HG02840 (cell line): ENCODE measurements at regions not wholly inside any gene's neighbourhood (a gene's known extent, or its start where the extent isn't known, plus 50 kb on each side); places are given as distances from the start of the nearest gene placed in this dataset.

Experiments
- ATAC-seq: cut with Tn5 transposase; IDR thresholded peaks from one replicate; pipeline ENCODE4 v1.9.1; 2021; ENCODE audit warnings: mild to moderate bottlenecking, moderate library complexity, moderate number of reproducible peaks; ENCODE audit not compliant: unreplicated experiment, low FRiP score

DNA sequence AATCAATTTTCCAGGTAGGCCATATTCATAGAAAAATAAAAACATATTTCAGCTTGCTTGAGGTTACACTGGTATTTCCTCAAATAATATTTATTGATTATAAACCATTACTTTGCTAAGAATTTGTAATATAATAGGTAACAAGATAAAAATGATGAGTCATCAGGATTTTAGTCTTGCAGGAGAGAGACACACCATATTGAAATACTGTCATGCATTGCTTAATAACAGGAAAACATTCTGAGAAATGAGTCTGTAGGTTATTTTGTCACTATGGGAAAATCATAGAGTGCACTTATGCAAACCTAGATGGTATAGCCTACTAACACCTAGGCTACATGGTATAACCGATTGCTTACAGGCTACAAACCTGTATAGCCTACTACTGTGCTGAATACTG, 990.5 kb downstream of the OTOL1 start:
- no peak for ATAC-seq

DNA sequence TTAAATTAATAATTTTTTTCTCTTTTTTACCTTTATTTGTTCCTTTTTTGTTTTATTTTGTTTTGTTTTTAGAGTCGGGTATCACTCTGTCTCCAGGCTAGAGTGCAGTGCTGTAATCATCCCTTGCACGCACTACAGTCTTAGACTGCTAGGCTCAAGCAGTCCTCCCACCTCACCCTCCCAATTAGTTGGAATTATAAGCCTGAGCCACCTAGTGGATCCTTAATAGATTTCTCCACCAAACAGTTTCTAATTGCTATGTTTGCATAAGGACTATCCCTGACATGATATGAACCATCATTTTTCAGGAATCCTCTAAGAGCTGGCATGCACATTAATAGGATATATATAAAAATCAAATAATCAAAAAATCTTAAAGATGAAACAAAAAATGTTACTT, 993.2 kb downstream of the OTOL1 start:
- ATAC-seq: no peak

DNA sequence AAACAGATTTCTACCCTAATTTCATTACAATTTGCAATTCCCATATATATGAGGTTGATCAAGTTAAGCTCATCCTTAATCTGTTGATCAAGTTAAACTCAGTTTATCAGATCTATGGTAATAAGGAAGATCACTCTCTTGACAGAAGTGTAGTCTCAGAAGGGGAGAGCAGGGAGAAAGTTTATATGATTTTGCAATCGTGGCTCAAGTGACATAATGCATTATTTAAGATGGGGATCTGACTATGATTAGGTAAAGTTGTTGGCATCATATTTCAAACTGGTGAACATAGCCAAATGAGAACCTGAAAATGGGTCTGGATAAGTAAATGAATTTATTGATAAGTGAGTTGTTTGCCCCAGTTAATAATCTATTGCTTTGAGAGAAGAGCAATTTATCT, 995.3 kb downstream of the OTOL1 start:
- no peak for ATAC-seq

DNA sequence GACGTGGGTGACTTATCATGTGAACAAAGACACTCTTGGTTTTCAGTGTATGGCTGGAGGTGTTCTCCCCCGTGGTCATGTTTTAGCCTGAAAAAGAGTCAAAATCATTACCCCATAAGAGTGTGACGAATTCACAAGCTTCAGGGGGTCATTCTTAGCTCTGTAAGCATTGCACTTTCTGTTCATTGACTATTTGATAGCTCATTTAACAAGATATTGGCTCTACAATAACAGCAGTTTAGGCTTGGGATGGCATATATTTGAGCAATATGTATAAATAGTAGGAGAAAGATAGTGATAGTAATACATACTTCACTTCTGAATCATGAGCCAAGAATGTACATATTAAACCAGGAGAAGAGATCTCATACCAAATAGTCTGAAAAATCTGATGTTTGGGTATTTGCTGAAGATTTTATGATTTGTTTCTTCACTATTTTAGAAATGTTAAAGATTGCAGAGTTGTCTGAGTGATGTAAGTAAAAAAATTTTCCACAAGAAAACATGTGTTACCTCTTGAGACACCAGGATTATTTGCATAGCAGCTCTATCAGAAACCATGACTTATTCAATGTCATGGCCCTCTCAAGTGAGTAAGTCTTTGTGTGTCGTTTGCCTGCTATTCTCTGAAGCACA, 996.0 kb downstream of the OTOL1 start:
- ATAC-seq: no peak

DNA sequence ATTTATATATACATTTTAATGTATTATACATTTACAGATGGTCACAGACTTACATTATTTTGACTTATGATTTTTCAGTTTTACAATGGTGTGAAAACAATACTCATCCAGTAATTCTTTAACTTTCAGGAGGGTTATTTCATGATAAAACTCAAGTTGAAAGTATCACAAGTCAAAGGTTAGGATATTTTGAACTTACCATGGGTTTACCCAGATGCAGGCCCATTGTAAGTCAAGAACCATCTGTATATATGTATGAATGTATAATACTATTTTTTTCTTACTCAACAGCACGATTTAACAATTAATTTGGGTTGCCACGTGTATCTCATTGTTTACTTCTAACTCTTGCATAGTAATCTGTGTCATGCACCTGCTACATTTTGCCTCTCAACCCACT, 1002.0 kb downstream of the OTOL1 start:
- ATAC-seq: no peak

DNA sequence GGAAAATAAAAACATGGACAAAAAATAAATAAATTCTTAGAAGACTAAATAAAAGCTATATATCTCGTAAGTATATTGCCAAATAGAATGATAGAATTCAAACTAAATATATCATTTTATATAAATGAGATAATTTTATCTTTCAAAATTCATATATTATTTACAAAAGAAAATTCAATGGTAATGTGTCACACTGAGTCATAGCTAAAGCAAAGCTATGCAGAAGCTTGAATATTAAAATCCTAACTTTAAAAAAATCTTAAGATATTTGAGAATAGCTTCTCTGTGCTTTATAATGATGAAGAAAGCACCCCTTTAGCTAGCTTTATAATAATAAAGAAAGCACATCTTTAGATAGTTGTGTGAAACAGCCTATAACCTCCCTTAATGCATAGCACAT, 1010.8 kb downstream of the OTOL1 start:
- no peak for ATAC-seq

DNA sequence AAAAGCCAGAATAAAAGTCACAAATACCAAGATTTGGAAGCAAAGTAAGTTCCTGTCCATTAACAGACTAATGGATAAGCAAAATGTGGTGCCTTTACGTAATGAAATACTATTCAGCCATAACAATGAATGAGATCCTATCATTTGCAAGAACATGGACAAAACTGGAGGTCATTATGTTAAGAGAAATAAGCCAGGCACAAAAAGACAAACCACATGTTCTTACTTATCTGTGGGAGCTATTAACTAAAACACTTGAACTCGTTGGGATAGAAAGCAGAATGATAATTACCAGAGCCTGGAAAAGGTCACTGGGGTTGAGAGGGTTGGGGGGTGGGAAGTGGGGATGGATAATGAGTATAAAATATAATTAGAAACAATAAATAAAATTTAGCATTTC, 1015.9 kb downstream of the OTOL1 start:
- no peak for ATAC-seq

DNA sequence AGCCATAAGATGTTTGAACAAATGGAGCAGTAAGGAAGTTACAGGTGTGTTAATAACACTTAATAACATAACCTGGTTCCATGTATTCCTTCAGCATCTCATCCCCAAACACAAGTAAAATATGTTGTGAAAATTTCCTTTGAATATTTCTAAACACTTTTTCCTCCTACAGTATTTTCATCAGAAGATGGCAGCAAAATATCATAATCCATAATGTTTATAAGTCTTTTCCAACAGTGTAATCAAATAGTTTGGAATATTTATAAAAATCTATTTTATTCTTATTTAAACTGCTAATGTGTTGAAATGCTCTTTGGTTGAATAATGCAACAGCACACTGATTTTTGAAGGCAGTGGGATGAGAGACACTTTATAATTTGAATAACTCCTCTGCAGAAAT, 1020.5 kb downstream of the OTOL1 start:
- no peak for ATAC-seq

DNA sequence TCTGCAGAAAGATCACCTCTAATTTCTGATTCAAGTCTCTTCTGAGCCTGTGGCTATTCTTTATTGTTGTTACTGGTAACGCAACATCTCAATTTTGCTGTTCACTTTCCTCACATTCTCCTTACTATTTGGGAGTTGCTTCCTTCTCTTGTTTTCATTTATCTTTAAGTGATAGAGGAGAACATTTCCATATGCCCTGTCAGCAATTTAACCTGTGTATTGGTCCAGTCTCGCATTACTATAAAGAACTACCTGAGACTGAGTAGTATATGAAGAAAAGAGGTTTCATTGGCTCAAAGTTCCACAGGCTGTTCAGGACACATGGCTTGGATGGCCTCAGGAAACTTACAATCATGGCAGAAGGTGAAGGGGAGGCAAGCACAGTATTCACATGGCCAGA, 1025.1 kb downstream of the OTOL1 start:
- ATAC-seq: no peak

DNA sequence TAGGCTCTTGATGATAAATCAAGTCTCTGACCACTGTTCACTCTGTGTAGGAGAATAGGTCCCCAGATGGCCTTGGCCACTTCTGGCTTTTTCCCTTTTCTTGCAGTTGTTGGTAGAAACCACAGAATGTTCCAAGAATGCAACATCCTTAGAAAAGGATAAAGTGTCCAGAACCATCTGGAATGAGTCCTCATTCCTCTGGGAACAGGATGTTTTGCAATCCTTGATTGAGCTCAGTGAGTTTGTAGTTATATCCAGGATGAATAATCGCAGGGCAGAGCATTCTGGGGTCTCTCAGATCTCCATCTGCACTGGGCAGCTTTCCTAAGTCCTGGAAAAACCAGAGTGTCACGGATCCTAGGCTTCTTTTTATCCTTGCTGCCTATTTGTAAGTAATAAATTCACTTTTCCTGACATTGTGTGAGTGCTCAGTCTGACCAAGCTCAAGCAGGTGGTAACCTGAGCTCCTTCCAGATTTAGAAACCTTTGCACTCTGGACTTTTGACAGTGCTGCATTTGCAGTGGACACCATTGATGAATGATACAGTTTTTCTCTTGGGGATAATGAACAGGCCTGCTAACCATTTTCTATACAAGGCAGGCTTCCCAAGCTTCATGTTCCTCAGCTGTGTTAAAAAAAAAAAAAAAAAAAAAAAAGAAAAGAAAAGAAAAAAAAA, 1028.6 kb downstream of the OTOL1 start:
- no peak for ATAC-seq

DNA sequence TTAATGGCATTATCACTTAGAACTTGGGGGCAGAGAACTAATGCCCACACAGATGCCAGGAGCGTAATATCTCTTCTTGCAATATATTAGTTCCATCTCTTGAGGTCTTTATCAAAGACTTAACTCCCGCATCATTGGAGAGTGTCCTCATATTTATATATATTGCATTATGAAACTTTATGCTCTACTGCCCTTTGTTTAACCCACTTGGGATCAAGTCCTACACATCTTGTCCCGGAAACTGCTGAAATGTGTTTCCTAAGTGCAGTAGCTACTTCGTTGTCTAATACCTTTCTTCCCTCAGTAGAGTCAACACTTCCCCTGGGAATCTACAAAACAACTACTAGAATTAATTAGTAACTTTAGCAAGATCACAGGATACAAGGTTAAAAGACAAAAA, 1029.2 kb downstream of the OTOL1 start:
- ATAC-seq: no peak

DNA sequence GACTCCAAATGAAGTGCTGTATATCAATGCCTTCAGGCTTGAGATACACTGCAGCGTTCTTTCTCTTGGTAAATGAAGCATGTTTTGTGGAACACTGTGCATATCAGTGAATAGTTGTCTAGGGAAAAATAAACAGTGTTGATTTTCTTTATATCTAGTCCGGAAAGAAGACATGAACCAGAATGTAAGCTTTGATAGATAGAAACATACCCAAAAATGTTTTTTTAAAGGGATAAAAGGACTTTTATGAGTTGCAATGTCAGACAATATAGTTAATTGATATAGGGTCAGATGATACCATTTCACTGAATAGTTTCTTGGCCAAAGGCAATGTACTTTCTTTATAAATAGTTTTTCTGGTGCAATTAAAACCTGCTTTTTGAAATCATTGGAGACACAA, 1037.8 kb downstream of the OTOL1 start:
- ATAC-seq: no peak

DNA sequence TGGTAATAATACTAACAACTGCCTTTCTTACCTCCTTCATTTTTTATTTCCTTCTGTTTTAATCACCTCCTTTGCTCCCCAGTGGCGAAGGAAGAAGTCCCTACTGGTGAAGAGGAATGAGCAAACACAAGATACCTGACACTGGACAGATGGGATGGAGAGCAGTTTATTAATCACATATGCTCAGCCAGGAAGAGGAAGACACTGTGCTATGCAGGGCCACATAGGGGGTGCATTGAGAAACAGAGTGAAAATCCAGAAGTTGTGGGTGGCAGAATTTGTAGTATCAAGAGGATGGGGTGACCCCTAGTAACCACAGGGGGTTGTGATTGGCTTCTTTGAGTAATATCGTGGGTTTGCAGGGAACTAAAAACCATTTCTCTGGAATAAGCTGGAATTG, 1041.9 kb downstream of the OTOL1 start:
- ATAC-seq: no peak

DNA sequence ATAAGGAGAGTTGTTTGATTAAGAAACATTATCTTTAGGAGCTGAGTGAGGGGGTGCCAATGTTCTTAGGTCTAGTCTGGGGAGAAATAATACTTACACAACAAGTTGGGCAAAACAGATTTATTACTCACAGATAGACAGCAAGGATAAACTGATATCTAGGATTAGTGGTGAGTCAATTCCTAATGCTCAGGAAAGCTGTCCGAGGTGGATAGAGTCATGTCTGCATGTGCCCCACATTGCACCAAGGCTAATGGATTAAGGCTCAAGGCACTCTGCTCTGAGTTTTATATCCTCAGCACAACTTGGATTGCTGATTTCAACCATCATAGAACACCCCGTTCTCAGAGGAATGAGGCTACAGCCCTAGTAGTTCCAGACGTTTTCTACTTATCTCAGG, 1042.3 kb downstream of the OTOL1 start:
- ATAC-seq: no peak

DNA sequence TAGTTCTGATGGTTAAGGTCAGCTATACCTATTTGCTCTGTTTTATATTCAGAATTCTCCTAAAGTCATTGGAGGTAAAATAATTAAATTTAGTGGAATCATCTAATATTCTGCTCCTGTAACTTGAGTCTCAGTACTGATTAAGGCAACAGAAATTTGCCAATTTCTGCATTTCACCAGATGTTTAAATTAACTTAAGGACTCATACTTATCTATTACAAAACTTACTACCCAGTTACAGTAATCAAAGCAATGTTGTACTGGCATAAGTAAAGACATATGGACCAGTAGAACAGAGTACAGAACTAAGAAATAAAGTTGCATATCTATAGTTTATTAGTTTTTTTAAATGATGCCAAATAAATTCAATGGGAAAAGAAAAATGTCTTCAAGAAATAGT, 1043.8 kb downstream of the OTOL1 start:
- ATAC-seq: no peak

DNA sequence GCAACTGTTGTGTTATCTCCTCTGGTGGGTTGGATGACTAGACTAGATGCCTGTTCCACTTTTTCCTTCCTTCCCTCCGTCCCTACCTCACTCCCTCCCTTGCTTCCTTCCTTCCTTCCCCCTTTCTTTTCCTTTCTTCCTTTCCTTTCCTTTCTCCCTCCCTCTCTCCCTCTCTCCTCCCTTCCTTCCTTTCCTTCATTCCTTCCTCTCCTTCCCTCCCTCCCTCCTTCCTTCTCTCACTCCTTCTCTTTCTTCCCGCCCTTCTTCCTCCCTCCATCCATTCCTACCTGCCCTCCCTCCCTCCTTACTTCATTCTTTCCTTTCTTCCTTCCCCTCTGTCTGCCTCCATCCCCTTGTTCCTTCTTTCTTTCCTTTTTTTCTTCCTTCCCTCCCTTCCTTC, 1045.3 kb downstream of the OTOL1 start:
- no peak for ATAC-seq

DNA sequence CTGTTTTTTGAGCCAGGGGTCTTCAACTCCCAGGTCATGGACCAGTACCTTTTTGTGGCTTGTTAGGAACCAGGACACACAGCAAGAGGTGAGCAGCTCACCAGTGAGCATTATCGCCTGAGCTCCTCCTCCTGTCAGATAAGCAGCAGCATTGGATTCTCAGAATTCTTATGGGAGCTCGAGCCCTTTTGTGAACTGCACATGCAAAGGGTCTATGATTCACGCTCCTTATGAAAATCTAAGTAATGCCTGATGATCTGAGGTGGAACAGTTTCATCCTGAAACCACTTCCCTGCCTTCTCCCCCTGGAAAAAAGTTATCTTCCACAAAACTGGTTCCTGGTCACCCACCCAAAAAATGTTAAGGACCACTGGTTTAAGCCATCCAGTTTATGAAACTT, 1047.6 kb downstream of the OTOL1 start:
- ATAC-seq: no peak

DNA sequence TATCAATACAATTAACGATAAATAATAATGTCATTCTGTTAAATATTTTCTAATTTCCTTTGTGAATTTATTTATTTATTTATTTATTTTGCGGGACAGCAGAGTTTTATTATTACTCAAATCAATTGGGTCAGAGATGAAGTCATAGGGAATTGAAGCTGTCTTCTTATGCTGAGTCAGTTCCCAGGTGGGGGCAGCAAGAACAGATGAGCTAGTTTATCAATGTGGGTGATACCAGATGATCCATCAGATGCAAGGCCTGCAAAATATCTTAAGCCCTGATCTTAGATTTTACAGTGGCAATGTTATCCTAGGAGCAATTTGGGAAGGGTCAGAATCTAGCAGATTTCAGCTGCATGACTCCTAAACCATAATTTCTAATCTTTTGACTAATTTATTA, 1050.3 kb downstream of the OTOL1 start:
- no peak for ATAC-seq

DNA sequence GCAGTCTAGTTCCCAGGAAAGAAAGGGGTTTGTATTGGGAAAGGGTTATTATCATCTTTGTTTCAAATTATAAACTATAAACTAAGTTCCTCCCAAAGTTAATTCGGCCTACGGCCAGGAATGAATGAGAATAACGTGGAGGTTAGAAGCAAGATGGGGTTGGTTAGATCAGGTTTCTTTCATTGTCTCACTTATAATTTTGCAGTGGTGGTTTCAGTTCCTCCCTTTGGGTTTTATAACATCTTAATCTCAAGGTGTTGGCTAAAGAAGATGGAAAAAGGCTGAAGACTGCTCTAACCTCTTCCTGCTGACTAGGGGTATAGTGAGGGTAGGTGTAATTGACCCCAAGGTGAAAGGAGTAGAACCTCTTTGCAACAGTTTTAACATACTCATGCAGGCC, 1050.7 kb downstream of the OTOL1 start:
- ATAC-seq: no peak

DNA sequence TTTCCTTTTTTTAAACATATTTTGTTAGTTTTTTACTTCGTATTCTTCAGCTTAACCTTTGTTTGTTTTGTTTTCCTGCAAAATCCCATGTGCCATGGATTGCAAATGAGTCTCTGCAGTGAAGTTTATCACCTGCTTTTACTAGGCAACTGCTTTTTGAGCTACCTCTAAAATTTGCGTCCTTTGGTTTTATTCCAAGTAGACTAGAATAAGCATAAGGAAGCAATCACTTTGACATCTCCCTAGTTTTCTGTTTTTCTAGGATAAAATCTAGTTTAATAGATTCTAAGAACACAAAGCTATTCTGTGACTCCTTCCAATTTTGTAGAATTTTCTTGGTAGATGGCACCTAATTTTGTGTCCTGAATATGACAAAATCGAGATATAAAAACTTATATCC, 1059.2 kb downstream of the OTOL1 start:
- no peak for ATAC-seq

DNA sequence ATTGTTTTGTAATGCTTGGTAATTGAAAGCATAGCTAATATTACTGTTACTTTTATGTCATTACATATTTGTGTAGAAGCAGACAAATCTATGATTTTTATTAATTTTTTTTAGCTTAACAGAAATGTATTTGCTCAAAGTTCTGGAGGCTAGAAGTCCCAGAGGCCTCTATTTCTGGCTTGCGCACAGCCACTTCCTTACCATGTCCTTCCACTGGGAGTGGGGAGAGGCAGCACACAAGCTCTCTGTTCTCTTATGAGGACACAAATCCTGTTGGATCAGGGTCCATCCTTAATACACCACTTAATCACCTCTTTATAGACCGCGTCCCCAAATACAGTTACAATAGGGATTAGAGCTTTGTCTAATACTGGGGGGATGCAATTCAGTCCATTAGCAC, 1061.4 kb downstream of the OTOL1 start:
- no peak for ATAC-seq

DNA sequence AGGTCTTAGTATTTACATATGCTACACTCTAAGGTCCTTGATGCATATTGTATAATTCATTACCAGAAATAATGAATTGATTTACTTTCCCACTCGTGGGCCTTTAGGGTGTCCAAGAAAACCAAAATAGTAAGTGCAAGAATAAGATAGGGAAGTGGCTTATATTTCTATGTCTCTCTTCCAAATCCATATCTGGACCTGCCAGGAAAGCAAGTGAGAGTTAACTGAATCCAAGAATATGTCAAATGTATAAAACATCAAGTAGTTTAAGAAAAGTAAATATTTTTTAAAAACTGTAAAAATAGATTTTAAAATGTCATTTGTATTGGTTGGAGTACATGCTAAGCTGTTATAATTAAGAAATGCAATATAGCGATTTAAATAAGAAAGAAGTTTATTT, 1072.1 kb downstream of the OTOL1 start:
- no peak for ATAC-seq

DNA sequence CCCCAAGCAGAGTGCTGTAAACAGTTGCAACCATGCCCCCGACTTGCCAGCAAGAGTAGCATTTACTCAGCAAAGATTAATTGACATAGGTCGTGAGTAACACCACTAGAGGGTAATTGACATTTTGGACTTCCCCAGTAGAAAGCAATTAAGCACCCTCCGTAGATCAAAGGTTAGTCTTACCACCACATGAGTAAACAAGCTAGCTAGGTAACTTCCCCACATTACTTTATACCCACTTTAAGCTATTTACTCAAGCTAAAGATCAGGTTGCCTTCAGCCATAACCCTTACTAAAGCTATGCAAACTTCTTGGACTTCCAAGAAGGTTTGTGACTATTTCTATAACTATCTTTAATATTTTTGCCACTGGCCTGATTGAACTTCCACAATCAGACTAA, 1072.7 kb downstream of the OTOL1 start:
- no peak for ATAC-seq
